VCaP (cell line): ENCODE measurements at regions not wholly inside any gene's neighbourhood (a gene's known extent, or its start where the extent isn't known, plus 50 kb on each side); places are given as distances from the start of the nearest gene placed in this dataset.

Experiments
- H3K27ac ChIP-seq: fragments of 450-650 bp; 2 replicates; pipeline ENCODE4 v1.5.1; 2017
- CTCF ChIP-seq: fragments of 450-650 bp; conservative IDR thresholded peaks from 2 replicates; pipeline ENCODE4 v1.5.1; 2017; ENCODE audit warnings: mild to moderate bottlenecking, moderate library complexity

- no peak overlapping the region for H3K27ac ChIP-seq
- TF ChIP-seq CTCF = no peak
Measured at GRCh38 chr1:50305808-50306207, 117.4 kb downstream of the DMRTA2 start.

- no peak for TF ChIP-seq CTCF
- H3K27ac ChIP-seq = no peak overlapping the region
Measured at GRCh38 chr1:50300297-50300696, 122.9 kb downstream of the DMRTA2 start.

GRCh38 chr1:50295566-50295965, 127.7 kb downstream of the DMRTA2 start:
- H3K27ac ChIP-seq = no peak overlapping the region
- no peak for TF ChIP-seq CTCF

- H3K27ac ChIP-seq = no peak overlapping the region
- no peak for TF ChIP-seq CTCF
Measured at GRCh38 chr1:50292276-50292675, 131.0 kb downstream of the DMRTA2 start.

GRCh38 chr1:50289495-50289894, 133.7 kb downstream of the DMRTA2 start:
- no peak overlapping the region for H3K27ac ChIP-seq
- no peak for TF ChIP-seq CTCF

GRCh38 chr1:50285994-50286393, 137.2 kb downstream of the DMRTA2 start:
- TF ChIP-seq CTCF = no peak
- H3K27ac ChIP-seq = no peak overlapping the region

- TF ChIP-seq CTCF = no peak
- H3K27ac ChIP-seq = no peak overlapping the region
Measured at GRCh38 chr1:50279622-50280330, 143.5 kb downstream of the DMRTA2 start.
